ENCODE measurements at regions not wholly inside any gene's neighbourhood (a gene's known extent, or its start where the extent isn't known, plus 50 kb on each side); places are given as distances from the start of the nearest gene placed in this dataset.

DNA sequence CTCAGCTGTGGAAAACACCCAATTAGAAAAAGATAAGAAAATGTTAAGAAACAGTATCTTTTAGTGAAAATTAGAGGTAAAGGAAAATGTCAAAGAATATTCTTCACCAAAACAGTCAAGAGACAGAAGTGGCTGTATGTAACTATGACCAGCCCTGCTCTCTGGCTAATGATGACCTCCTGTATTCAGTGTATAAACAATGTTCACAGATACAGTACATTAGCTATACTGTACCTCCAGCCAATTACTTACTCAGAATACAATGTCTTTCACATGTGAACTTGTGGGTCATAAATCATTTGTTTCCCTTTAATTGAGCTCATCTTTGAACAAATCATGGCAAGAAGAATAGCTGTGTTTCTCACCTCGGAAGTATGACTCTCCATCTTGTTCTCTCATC is 432.0 kb downstream of the LMO4 start:
- Histone ChIP-seq H3K36me3 (ENCODE audit: insufficient read depth, low read length) (no peaks in the 10 kb centered on the region), H3K27ac (ENCODE audit: low read depth, low read length) (no peak overlapping the region), H3K4me1 (ENCODE audit: insufficient read depth, low read length) (no peaks in the 10 kb centered on the region), H3K27me3 (ENCODE audit: insufficient read depth, low read length) (no peaks in the 10 kb centered on the region), H3K4me3 (ENCODE audit: low read length in 2 of 2) (no peak overlapping the region), H3K9me3 (ENCODE audit: control insufficient read depth in 1 of 2, low read length in 2 of 2) (no peaks in the 10 kb centered on the region)
- intact Hi-C loops (cut with micrococcal nuclease) = no loop called here
- CTCF ChIA-PET (ENCODE audit: partially characterized antibody) = no interaction called here
- no peak overlapping the region for H3K27ac Mint-ChIP-seq
- no peaks in the 10 kb centered on the region for H3K36me3 Mint-ChIP-seq
- peaks cover 0 to 2% of the 10 kb centered on the region in 2 donors for H3K27me3 Mint-ChIP-seq
- H3K4me1 Mint-ChIP-seq = peaks cover 0 to 1% (median 0%) of the 10 kb centered on the region in 4 donors
- no peak overlapping the region for H3K4me3 Mint-ChIP-seq
- peaks cover 0 to 2% (median 0%) of the 10 kb centered on the region in 8 donors for H3K9me3 Mint-ChIP-seq
- POLR2A ChIA-PET (ENCODE audit: partially characterized antibody) = no interaction called here
- DNase-seq = no peak

DNA sequence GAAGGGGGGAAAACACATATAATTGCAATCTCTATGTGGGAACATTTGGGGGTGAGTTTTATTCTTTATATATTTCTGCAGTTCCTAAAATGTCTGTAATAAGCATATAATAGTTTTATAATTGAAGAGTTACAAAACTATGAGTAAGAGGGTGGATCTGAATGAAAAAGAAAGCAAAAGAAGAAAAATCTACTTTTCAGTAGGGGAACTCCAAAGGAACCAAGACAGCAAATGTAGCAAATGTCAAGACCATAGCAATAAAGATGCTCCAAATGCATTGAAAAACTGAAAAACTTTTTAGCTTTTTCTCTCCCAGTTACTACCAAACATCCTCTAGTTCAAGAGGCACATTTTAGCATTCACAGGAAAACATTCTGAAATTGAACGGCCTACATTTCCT is 434.8 kb downstream of the LMO4 start:
- H3K27me3 Mint-ChIP-seq = peaks cover 0 to 6% of the 10 kb centered on the region in 2 donors
- no peak overlapping the region for H3K4me3 Mint-ChIP-seq
- DNase-seq = no peak
- POLR2A ChIA-PET (ENCODE audit: partially characterized antibody) = no interaction called here
- H3K9me3 Mint-ChIP-seq = peaks cover 0 to 3% (median 1%) of the 10 kb centered on the region in 8 donors
- H3K4me3 ChIP-seq (ENCODE audit: low read length in 2 of 2) = no peak overlapping the region
- H3K27ac ChIP-seq (ENCODE audit: low read depth, low read length) = no peak overlapping the region
- peaks cover 0 to 1% (median 0%) of the 10 kb centered on the region in 4 donors for H3K4me1 Mint-ChIP-seq
- no peaks in the 10 kb centered on the region for H3K4me1 ChIP-seq (ENCODE audit: insufficient read depth, low read length)
- no peaks in the 10 kb centered on the region for H3K36me3 ChIP-seq (ENCODE audit: insufficient read depth, low read length)
- no peaks in the 10 kb centered on the region for H3K36me3 Mint-ChIP-seq
- intact Hi-C loops (cut with micrococcal nuclease) = no loop called here
- CTCF ChIA-PET (ENCODE audit: partially characterized antibody) = no interaction called here
- H3K9me3 ChIP-seq (ENCODE audit: control insufficient read depth in 1 of 2, low read length in 2 of 2) = no peaks in the 10 kb centered on the region
- no peak overlapping the region for H3K27ac Mint-ChIP-seq
- H3K27me3 ChIP-seq (ENCODE audit: insufficient read depth, low read length) = no peaks in the 10 kb centered on the region

DNA sequence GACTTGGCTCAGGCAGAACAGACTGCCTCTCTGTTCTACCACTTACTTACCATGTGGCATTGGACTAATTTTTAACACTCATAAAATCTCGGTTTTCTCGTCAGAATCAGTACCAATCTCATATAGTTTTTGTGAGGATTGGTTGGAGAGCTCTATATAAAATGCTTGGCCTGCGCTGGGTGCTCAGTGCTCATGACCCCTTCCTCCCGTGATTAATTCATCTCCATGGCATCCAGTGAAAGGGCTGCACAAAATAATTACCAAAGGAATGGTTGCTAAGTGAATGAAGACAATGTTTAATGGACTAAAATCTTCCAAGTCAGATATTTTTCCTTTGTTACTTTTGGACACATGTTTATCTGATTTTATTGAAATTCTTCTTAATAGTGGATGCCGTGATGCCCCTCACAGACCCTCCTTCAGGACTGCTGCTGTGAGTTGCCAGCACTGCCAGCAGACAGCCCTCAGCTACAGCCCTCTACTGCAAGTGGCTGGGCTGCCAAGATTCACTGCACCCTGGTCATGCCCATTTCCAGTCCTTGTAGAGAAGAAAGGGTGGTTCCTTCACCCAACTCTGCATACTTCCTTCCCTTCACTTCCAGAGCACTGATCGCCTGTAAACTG is 436.5 kb downstream of the LMO4 start:
- CTCF ChIA-PET (ENCODE audit: partially characterized antibody) = no interaction called here

DNA sequence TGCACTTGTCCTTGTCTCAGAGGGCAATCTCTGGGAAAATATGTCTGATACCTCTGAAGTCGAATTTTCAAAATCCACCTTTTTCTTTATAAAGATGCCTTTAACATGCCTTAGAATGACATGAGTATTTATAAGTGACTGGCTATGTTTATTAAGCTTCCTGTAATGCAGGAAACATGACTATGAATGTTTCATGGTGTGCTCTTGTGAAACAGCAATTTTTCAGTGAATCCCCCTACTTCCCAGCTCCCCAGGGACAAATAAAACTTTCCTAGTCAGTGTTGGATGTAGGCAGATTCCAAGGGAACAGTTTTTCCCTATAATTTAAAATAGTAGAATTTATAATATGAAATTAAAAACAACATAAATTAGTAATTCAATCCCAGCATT is 437.0 kb downstream of the LMO4 start:
- ChIA-PET POLR2A (ENCODE audit: partially characterized antibody) (no interaction called here), CTCF (ENCODE audit: partially characterized antibody) (no interaction called here)
- Mint-ChIP-seq H3K9me3 (peaks cover 0 to 4% (median 1%) of the 10 kb centered on the region in 8 donors), H3K27ac (no peak overlapping the region), H3K4me1 (peaks cover 0 to 1% (median 0%) of the 10 kb centered on the region in 4 donors), H3K36me3 (no peaks in the 10 kb centered on the region), H3K27me3 (peaks cover 0 to 3% of the 10 kb centered on the region in 2 donors), H3K4me3 (no peak overlapping the region)
- intact Hi-C loops (cut with micrococcal nuclease) = no loop called here
- no peak for DNase-seq
- Histone ChIP-seq H3K4me3 (ENCODE audit: low read length in 2 of 2) (no peak overlapping the region), H3K9me3 (ENCODE audit: control insufficient read depth in 1 of 2, low read length in 2 of 2) (no peaks in the 10 kb centered on the region), H3K27ac (ENCODE audit: low read depth, low read length) (no peak overlapping the region), H3K27me3 (ENCODE audit: insufficient read depth, low read length) (no peaks in the 10 kb centered on the region), H3K36me3 (ENCODE audit: insufficient read depth, low read length) (no peaks in the 10 kb centered on the region), H3K4me1 (ENCODE audit: insufficient read depth, low read length) (no peaks in the 10 kb centered on the region)

More for the DNA sequence above, 436.5 kb downstream of the LMO4 start:
- H3K27ac Mint-ChIP-seq = no peak overlapping the region
- H3K27ac ChIP-seq (ENCODE audit: low read depth, low read length) = no peak overlapping the region
- H3K36me3 ChIP-seq (ENCODE audit: insufficient read depth, low read length) = no peaks in the 10 kb centered on the region
- no peaks in the 10 kb centered on the region for H3K9me3 ChIP-seq (ENCODE audit: control insufficient read depth in 1 of 2, low read length in 2 of 2)
- H3K4me3 ChIP-seq (ENCODE audit: low read length in 2 of 2) = no peak overlapping the region
- no peak overlapping the region for H3K4me3 Mint-ChIP-seq
- H3K4me1 ChIP-seq (ENCODE audit: insufficient read depth, low read length) = no peaks in the 10 kb centered on the region
- intact Hi-C loops (cut with micrococcal nuclease) = no loop called here
- DNase-seq = no peak
- peaks cover 0 to 1% (median 0%) of the 10 kb centered on the region in 4 donors for H3K4me1 Mint-ChIP-seq
- peaks cover 0 to 4% (median 1%) of the 10 kb centered on the region in 8 donors for H3K9me3 Mint-ChIP-seq
- H3K27me3 ChIP-seq (ENCODE audit: insufficient read depth, low read length) = no peaks in the 10 kb centered on the region
- H3K36me3 Mint-ChIP-seq = no peaks in the 10 kb centered on the region
- peaks cover 0 to 3% of the 10 kb centered on the region in 2 donors for H3K27me3 Mint-ChIP-seq
- POLR2A ChIA-PET (ENCODE audit: partially characterized antibody) = no interaction called here

DNA sequence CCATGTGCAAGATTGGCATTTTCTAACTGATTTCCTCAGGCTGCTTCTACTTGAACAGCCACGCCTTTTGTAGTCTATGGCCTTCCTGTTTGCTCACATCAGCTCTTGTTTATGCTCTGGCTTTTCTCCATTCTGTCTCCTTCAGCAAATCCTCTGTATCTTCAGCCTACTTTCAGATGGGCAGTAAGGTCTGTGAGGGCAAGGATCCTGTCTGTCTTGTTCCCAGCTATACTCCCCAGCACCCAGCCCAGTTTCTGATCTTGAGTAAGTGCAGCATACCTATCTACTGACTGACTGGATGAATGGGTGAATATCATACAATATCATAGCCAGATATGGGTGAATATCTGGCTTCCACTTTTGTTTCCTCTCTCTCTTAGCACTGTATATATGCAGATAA is 438.1 kb downstream of the LMO4 start:
- DNase-seq = no peak
- H3K4me1 ChIP-seq (ENCODE audit: insufficient read depth, low read length) = no peaks in the 10 kb centered on the region
- H3K27me3 ChIP-seq (ENCODE audit: insufficient read depth, low read length) = no peaks in the 10 kb centered on the region
- ChIA-PET CTCF (ENCODE audit: partially characterized antibody) (no interaction called here), POLR2A (ENCODE audit: partially characterized antibody) (no interaction called here)
- peaks cover 0 to 3% of the 10 kb centered on the region in 2 donors for H3K27me3 Mint-ChIP-seq
- no peaks in the 10 kb centered on the region for H3K36me3 ChIP-seq (ENCODE audit: insufficient read depth, low read length)
- H3K9me3 ChIP-seq (ENCODE audit: control insufficient read depth in 1 of 2, low read length in 2 of 2) = no peaks in the 10 kb centered on the region
- no peak overlapping the region for H3K27ac ChIP-seq (ENCODE audit: low read depth, low read length)
- intact Hi-C loops (cut with micrococcal nuclease) = no loop called here
- H3K4me3 Mint-ChIP-seq = no peak overlapping the region
- peaks cover 0 to 4% (median 1%) of the 10 kb centered on the region in 8 donors for H3K9me3 Mint-ChIP-seq
- no peak overlapping the region for H3K4me3 ChIP-seq (ENCODE audit: low read length in 2 of 2)
- no peaks in the 10 kb centered on the region for H3K36me3 Mint-ChIP-seq
- peaks cover 0 to 1% (median 0%) of the 10 kb centered on the region in 4 donors for H3K4me1 Mint-ChIP-seq
- no peak overlapping the region for H3K27ac Mint-ChIP-seq

DNA sequence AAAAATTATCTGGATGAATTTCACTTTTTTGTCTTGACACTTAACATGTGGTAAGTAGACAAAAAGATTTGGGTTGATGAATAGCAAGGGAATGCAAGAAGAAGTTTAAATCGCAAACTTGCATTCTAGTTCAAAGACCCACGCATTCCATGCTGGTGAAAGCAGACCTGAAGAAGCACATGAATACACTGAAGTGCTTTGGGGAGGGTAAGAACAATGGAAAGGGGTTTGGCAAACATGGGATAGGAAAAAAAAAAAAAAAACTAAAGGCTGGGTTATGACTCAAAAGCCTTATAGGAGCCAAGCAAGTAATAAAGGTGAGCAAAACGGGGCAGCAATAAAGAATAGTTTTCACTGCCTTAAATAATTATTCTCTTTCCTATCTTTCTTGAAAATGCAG is 450.2 kb downstream of the LMO4 start:
- POLR2A ChIA-PET (ENCODE audit: partially characterized antibody) = no interaction called here
- no peak overlapping the region for H3K27ac Mint-ChIP-seq
- H3K9me3 ChIP-seq (ENCODE audit: control insufficient read depth in 1 of 2, low read length in 2 of 2) = no peaks in the 10 kb centered on the region
- no peak overlapping the region for H3K4me3 Mint-ChIP-seq
- H3K4me1 Mint-ChIP-seq = no peaks in the 10 kb centered on the region
- peaks cover 0 to 3% of the 10 kb centered on the region in 2 donors for H3K27me3 Mint-ChIP-seq
- H3K27me3 ChIP-seq (ENCODE audit: insufficient read depth, low read length) = no peaks in the 10 kb centered on the region
- no peak for DNase-seq
- no peaks in the 10 kb centered on the region for H3K36me3 ChIP-seq (ENCODE audit: insufficient read depth, low read length)
- intact Hi-C loops (cut with micrococcal nuclease) = no loop called here
- H3K36me3 Mint-ChIP-seq = no peaks in the 10 kb centered on the region
- no peak overlapping the region for H3K4me3 ChIP-seq (ENCODE audit: low read length in 2 of 2)
- H3K9me3 Mint-ChIP-seq = peaks cover 0 to 2% (median 0%) of the 10 kb centered on the region in 8 donors
- H3K4me1 ChIP-seq (ENCODE audit: insufficient read depth, low read length) = no peaks in the 10 kb centered on the region
- CTCF ChIA-PET (ENCODE audit: partially characterized antibody) = no interaction called here
- no peak overlapping the region for H3K27ac ChIP-seq (ENCODE audit: low read depth, low read length)

DNA sequence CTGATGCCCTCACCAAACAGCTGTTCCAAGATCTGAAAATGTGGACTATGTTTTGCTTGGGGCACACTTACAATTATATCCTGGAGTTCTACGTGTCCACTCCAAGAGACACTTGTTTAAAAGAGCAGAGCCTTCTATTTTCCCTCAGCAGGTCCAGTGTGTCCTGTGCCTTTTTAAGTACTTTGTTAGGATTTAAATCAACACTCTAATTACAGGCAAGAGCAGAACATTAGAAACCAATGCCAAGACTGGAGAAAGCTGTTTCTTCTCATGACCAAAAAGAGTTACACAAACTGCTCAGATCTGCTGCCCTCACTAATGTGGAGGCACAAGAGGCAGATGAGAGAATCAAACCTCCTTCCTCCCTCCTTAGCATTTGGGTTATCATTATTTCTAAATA is 452.9 kb downstream of the LMO4 start:
- CTCF ChIA-PET (ENCODE audit: partially characterized antibody) = no interaction called here
- Histone ChIP-seq H3K4me3 (ENCODE audit: low read length in 2 of 2) (no peak overlapping the region), H3K4me1 (ENCODE audit: insufficient read depth, low read length) (no peaks in the 10 kb centered on the region), H3K36me3 (ENCODE audit: insufficient read depth, low read length) (no peaks in the 10 kb centered on the region), H3K27ac (ENCODE audit: low read depth, low read length) (no peak overlapping the region), H3K9me3 (ENCODE audit: control insufficient read depth in 1 of 2, low read length in 2 of 2) (no peaks in the 10 kb centered on the region), H3K27me3 (ENCODE audit: insufficient read depth, low read length) (no peaks in the 10 kb centered on the region)
- Mint-ChIP-seq H3K4me3 (no peak overlapping the region), H3K36me3 (no peaks in the 10 kb centered on the region), H3K27ac (no peak overlapping the region), H3K4me1 (no peaks in the 10 kb centered on the region), H3K9me3 (no peaks in the 10 kb centered on the region), H3K27me3 (peaks cover 4 to 5% of the 10 kb centered on the region in 2 donors)
- POLR2A ChIA-PET (ENCODE audit: partially characterized antibody) = no interaction called here
- DNase-seq = no peak
- intact Hi-C loops (cut with micrococcal nuclease) = no loop called here

DNA sequence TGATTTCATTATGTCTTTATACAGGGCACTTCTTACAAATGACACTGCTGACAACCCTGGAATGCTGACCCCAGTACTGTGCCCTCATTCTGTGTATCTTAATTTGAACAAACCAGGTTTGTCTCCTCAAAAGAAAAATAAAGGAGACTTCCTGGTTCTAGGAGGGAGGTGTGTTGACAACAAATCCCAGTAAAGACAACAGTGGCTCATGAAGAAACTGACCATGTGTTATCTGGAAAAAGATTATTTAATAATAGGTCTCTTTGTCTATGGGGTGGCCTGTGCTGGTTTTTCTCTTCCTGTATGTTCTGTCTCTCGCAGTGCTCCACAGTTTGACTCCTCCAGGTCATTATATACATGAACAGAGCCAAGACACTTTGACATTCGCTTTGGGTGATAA is 454.6 kb downstream of the LMO4 start:
- ChIA-PET CTCF (ENCODE audit: partially characterized antibody) (no interaction called here), POLR2A (ENCODE audit: partially characterized antibody) (no interaction called here)
- no peaks in the 10 kb centered on the region for H3K4me1 Mint-ChIP-seq
- no peaks in the 10 kb centered on the region for H3K4me1 ChIP-seq (ENCODE audit: insufficient read depth, low read length)
- H3K27ac ChIP-seq (ENCODE audit: low read depth, low read length) = no peak overlapping the region
- no peaks in the 10 kb centered on the region for H3K27me3 ChIP-seq (ENCODE audit: insufficient read depth, low read length)
- no peaks in the 10 kb centered on the region for H3K36me3 Mint-ChIP-seq
- H3K36me3 ChIP-seq (ENCODE audit: insufficient read depth, low read length) = no peaks in the 10 kb centered on the region
- intact Hi-C loops (cut with micrococcal nuclease) = no loop called here
- no peaks in the 10 kb centered on the region for H3K9me3 Mint-ChIP-seq
- no peak overlapping the region for H3K4me3 ChIP-seq (ENCODE audit: low read length in 2 of 2)
- no peak for DNase-seq
- H3K27me3 Mint-ChIP-seq = peaks cover 6 to 8% of the 10 kb centered on the region in 2 donors
- H3K27ac Mint-ChIP-seq = no peak overlapping the region
- H3K9me3 ChIP-seq (ENCODE audit: control insufficient read depth in 1 of 2, low read length in 2 of 2) = no peaks in the 10 kb centered on the region
- no peak overlapping the region for H3K4me3 Mint-ChIP-seq

Data from CD4-positive, alpha-beta memory T cell (primary cell).